Sciatic nerve (tissue), 2 donors: ENCODE measurements at regions not wholly inside any gene's neighbourhood (a gene's known extent, or its start where the extent isn't known, plus 50 kb on each side); places are given as distances from the start of the nearest gene placed in this dataset.
"Not testable (repeated sequence)": the region's sequence is repeated elsewhere in the genome, so short reads cannot be mapped to it uniquely, and the experiment has no call there.

Source experiments
- ATAC-seq: fragments of 200-7000 bp; cut with Tn5 transposase; one replicate; pipeline ENCODE4 v1.9.1; 2020; ENCODE audit warnings: mild to moderate bottlenecking, moderate library complexity
- DNase-seq: peaks from one replicate; pipeline ENCODE4 v3.0.0-alpha.2; 2020; ENCODE audit warnings: low spot score
- intact Hi-C: fragments of 100-400 bp; cut with DNase I; formaldehyde crosslinking; loops from one replicate; pipeline ENCODE4 v1.14.2; 2022
- donor health status: DM: no; HTN: no; CAD: no.
- donor health status: DM: no; HTN: no; CAD: no.

DNA sequence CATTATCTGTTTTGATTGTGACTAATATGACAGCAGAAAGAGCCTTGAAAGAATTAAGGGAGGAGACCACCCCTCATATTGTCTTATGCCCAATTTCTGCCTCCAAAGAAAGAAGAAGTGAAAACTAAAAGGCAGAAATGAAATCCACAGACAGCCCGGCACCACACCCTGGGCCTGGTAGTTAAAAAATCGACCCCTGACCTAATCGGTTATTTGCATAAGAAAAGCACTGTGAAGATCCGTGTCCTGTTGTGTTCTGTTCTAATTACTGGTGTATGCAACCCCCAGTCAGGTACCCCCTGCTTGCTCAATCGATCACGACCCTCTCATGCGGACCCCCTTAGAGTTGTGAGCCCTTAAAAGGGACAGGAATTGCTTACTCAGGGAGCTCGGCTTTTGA is 97.9 kb downstream of the CDRT15L2 start:
- ATAC-seq, intact Hi-C loops: not testable (repeated sequence)

DNA sequence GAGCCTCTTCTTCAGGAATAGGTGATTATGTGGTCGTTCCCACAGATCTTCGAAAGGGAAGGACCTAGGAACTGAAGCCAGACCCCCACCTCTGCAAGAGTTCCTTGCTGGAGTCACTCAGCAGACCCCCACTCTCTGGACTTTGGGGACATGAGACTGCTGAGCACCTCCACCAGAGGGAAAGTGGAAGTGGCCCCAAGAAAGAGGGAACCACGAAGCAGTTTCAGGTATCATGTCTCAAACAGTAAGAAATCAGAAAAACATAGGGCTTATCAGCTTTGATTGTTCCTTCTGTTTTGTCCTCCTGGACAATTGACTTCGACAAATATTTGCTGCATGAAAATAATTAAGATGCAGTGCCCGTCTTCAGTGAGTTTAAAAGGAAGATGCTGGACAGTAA is 98.9 kb downstream of the CDRT15L2 start:
- DNase-seq, ATAC-seq, intact Hi-C loops: not testable (repeated sequence)

More for the DNA sequence above, 97.9 kb downstream of the CDRT15L2 start:
- not testable (repeated sequence) for DNase-seq

DNA sequence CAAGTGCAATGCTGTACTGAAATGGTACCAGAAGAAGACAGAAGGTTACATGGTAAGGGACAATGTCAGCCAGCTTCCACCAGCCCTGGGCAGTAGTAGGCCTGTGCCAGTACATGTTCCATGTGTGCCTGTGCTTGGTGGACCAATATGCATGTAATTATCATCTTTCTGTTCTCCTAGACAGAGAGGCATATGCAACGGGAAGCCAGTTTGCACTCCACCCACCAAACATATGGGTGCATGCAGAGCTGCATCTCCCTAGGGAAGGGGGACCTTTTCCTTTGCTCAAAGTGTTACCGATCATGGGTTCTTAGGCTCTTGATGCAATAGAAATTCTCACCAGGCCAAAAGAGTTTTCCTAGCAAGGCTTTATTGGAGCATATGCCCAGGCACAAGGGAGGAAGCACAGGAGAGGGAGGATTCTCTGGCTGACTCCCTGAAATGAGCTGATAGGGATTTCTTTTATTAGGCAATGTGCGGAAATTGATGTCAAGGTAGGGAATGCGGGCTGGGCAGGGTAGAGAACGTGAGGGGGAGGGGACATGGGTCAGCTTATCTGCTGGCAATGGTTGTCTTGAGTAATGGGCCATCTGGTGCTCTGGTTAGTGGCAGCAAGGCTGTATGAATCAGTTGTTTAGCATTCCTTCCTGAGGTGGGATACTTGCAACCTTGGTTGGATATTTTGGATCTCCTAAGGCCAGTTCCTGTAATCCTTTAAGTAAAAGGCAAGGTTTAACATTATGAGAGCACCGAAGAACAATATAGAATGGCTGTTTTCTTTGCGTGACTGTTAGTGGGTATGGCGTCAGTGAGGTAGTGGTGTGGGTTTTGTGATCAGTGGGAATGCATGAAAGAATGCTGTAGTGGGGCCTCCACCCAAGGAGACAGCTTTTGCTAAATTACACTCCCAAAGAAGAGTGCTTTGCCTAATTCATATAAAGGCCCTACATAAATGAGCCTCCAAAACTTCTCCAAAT is 102.5 kb downstream of the CDRT15L2 start:
- DNase-seq, intact Hi-C loops, ATAC-seq: not testable (repeated sequence)

GRCh38 chr17:20683651-20684229 is 104.2 kb downstream of the CDRT15L2 start:
- ATAC-seq, intact Hi-C loops, DNase-seq: not testable (repeated sequence)

- ATAC-seq, intact Hi-C loops, DNase-seq: not testable (repeated sequence)
These were observed 105.5 kb downstream of the CDRT15L2 start for GRCh38 chr17:20684975-20685374.

DNA sequence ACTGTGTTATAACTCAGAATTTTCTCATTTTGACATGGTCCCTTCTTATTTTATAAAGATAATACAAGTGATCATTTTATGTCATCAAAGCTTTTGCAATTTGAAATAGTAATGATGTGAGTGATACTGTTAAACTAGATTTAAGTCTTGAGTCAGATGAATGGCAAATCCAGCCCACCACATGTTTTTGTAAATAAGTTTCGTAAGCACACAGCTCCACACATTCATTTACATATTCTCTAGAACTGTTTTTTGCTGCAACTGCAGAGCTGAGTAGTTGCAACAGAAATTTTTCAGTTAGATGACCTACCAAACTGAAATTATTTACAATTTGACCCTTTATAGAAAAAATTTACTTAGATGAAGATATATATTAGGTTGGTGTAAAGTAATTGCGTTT is 108.1 kb downstream of the CDRT15L2 start:
- DNase-seq, intact Hi-C loops, ATAC-seq: not testable (repeated sequence)

DNA sequence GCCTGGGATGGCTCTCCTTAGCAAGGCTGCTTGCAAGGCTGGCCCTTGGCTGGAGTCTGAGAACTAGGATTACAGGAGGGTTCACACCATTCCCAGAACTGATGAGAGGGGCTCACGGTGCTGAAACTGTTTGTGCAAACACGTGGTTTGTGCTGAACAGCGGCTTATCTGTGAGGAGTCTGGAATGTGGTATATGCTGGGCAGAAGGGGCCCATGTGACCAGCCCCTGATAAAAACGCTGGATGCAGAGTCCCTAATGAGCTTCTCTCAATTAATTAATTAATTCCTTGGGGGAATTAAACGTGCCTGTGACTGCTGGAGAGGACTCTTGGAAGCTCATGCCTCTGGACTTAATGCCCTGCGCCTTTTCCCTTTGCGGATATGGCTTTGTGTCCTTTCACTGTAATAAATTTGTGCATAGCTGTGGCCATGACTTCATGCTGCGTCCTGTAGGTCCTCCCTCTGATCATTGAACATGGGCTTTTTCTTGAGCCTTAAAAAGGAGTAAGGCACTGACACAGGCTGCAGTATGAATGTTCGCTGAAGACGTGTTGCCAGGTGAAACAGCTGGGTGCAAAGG is 109.7 kb downstream of the CDRT15L2 start:
- DNase-seq, intact Hi-C loops, ATAC-seq: not testable (repeated sequence)

DNA sequence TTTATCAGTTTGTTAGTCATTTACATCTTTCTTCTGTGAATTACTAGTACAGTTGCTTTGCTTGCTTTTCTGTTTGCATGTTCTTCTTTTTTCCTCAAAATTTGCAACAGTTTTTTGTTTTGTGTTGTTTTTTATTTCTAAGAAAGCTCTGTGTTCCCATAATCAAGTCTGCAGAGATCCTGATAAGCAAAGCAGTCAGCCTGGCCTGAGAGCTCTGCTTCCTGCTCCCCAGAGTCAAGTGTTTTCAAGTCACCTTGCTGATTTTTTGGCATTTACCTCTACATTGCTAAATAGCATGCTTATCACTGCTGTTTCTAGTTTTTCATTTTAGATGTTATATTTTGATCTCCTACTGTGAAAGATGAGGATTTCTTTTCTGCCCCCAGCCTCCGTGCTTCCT is 113.2 kb downstream of the CDRT15L2 start:
- intact Hi-C loops, ATAC-seq, DNase-seq: not testable (repeated sequence)

- intact Hi-C loops: not testable (repeated sequence)
These were observed 116.3 kb downstream of the CDRT15L2 start for GRCh38 chr17:20695871-20696270.

GRCh38 chr17:20698463-20699206 is 119.1 kb downstream of the CDRT15L2 start:
- intact Hi-C loops, DNase-seq: not testable (repeated sequence)
- peak; percentile 36 for ATAC-seq

More at GRCh38 chr17:20695871-20696270, 116.3 kb downstream of the CDRT15L2 start:
- ATAC-seq, DNase-seq: not testable (repeated sequence)

DNA sequence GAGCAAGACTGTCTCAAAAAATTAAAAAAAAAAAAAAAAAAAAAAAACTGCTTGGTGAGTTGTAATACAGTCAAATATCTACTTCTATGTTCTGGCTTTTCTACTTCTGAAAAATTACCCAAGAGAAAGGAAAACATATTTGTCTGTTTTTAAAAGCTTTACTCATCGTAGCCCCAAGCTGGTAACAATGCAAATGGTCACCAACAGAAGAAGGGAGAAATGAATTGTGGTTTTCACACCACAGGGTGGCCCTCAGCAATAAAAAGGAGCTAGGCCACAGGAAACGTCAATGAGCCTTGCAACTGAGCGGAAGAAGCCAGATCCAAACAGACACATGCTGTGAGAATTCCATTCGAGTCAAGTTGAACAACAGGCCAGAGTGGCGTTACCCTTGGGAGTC is 121.0 kb downstream of the CDRT15L2 start:
- DNase-seq, ATAC-seq, intact Hi-C loops: not testable (repeated sequence)

- ATAC-seq: not testable (repeated sequence)
These were observed 121.8 kb downstream of the CDRT15L2 start for GRCh38 chr17:20701366-20701765.

DNA sequence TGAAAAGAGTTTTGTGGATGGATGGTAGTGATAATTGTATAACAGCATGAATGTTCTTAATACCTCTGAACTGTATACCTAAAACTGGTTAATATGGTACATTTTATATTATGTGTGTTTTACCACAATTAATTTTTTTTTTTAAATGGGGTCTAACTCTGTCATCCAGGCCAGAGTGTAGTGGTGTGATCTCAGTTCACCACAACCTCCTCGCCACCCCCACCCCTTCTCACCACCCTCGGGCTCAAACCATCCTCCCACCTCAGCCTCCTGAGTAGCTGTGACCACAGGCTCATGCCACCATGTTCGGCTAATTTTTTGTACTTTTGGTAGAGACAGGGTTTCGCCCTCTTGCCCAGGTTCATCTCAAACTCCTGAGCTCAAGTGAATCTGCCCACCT is 123.2 kb downstream of the CDRT15L2 start:
- no peak for ATAC-seq
- no peak for DNase-seq
- intact Hi-C loops: no loop called here

More at GRCh38 chr17:20701366-20701765, 121.8 kb downstream of the CDRT15L2 start:
- DNase-seq, intact Hi-C loops: not testable (repeated sequence)

- intact Hi-C loops: no loop called here
- no peak for DNase-seq
- no peak for ATAC-seq
These were observed 124.3 kb downstream of the CDRT15L2 start for GRCh38 chr17:20703781-20704180.

- DNase-seq, intact Hi-C loops, ATAC-seq: not testable (repeated sequence)
These were observed 125.7 kb downstream of the CDRT15L2 start for GRCh38 chr17:20705186-20705585.

GRCh38 chr17:20706751-20707373 is 127.3 kb downstream of the CDRT15L2 start:
- intact Hi-C loops: no loop called here
- DNase-seq (no peak), ATAC-seq (no peak)

GRCh38 chr17:20708821-20709220 is 129.3 kb downstream of the CDRT15L2 start:
- intact Hi-C loops, ATAC-seq, DNase-seq: not testable (repeated sequence)

DNA sequence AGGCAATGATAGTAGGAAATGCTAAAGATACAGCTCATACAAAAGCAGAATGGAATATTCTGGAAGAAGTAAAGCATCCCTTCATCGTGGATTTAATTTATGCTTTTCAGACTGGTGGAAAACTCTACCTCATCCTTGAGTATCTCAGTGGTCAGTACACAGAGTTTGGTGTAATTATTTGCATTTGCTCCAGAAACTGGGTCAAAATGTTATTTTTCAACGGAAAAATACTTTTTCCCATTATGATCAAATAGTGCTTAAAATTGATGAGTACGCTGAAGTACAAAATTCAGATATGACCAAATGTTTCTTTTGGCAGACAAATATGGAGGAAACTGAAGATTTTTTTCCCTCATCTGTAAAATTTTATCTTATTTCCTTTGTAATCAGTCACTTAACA is 137.0 kb downstream of the CDRT15L2 start:
- DNase-seq, intact Hi-C loops, ATAC-seq: not testable (repeated sequence)
